Activated T-helper 2 cell treated with anti-CD3 and anti-CD28 coated beads, Interferon-gamma antibody, Interleukin-2, Interleukin-4, amounts not matched to agents 10 μg/mL and 5 μg/mL and 100 μg/mL, durations not matched to agents 14 hours and 24 hours and 36 hours (primary cell): ENCODE measurements at regions not wholly inside any gene's neighbourhood (a gene's known extent, or its start where the extent isn't known, plus 50 kb on each side); places are given as distances from the start of the nearest gene placed in this dataset.

Experiments used
- DNase-seq: peaks from one replicate; pipeline ENCODE4 v3.0.0; 2021; ENCODE audit warnings: low spot score
- H3K27ac Mint-ChIP-seq: one replicate; pipeline ENCODE4 v1.8.0; 2021; ENCODE audit warnings: mixed read lengths
- H3K27me3 Mint-ChIP-seq: one replicate; pipeline ENCODE4 v1.8.0; 2021; ENCODE audit warnings: low read depth, mixed read lengths
- H3K36me3 Mint-ChIP-seq: one replicate; pipeline ENCODE4 v1.8.0; 2021; ENCODE audit warnings: low read depth, mixed read lengths
- H3K4me1 Mint-ChIP-seq: one replicate; pipeline ENCODE4 v1.8.0; 2021; ENCODE audit warnings: low read depth, mixed read lengths
- H3K4me3 Mint-ChIP-seq: one replicate; pipeline ENCODE4 v1.8.0; 2021; ENCODE audit warnings: low read depth, mild to moderate bottlenecking, moderate library complexity, mixed read lengths
- H3K9me3 Mint-ChIP-seq: one replicate; pipeline ENCODE4 v1.8.0; 2021; ENCODE audit warnings: mixed read lengths
- intact Hi-C: fragments of 100-400 bp; cut with micrococcal nuclease; formaldehyde crosslinking; loops from one replicate; pipeline ENCODE4 v1.15.1; 2023

DNA sequence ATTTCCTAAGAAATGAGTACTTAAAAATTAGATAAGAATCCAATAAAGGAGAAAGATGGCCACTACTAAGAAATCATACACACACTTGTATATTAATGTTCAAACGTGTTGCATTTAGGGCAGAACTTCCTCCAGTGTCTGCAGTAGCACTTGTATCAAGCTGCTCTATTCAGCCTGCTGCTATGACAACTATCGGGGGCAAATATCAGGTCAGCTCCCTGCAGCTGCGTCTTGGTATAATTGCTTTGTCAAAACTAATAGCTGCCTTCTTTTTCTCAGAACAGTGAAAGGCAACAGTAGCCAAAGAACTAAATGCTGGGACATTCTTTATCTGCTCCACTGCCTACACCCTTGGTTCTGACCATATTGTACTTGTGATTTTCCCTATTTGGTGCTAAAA lies 300.7 kb downstream of the NOL4 start:
- peaks cover 3% of the 10 kb centered on the region for H3K9me3 Mint-ChIP-seq
- DNase-seq, result no peak
- intact Hi-C loops, result no loop called here
- H3K4me1 Mint-ChIP-seq, result no peaks in the 10 kb centered on the region
- H3K27me3 Mint-ChIP-seq, result no peaks in the 10 kb centered on the region
- H3K4me3 Mint-ChIP-seq, result no peak overlapping the region
- H3K27ac Mint-ChIP-seq, result no peak overlapping the region
- H3K36me3 Mint-ChIP-seq, result no peaks in the 10 kb centered on the region

DNA sequence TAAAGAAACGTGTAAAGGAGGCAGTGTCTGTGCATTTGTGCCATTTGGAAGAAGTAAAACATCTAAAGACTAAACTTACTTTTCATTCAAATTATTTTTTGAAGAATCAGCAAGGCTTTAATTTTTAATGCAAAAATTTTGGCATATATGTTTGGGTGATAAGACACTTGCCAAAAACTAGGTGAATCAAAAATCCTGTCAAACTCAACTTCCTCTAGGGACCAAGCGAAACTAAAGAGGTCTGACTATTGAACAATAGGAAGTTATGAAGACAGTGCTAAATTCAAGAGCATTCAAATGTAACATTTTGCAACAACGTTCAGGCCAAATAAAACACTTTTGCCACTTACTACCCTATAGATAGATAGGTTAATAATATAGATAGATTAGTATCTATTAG lies 306.1 kb downstream of the NOL4 start:
- H3K27ac Mint-ChIP-seq, result no peak overlapping the region
- intact Hi-C loops, result no loop called here
- H3K27me3 Mint-ChIP-seq, result no peaks in the 10 kb centered on the region
- peaks cover 15% of the 10 kb centered on the region for H3K9me3 Mint-ChIP-seq
- no peak for DNase-seq
- H3K36me3 Mint-ChIP-seq, result no peaks in the 10 kb centered on the region
- no peak overlapping the region for H3K4me3 Mint-ChIP-seq
- no peaks in the 10 kb centered on the region for H3K4me1 Mint-ChIP-seq

DNA sequence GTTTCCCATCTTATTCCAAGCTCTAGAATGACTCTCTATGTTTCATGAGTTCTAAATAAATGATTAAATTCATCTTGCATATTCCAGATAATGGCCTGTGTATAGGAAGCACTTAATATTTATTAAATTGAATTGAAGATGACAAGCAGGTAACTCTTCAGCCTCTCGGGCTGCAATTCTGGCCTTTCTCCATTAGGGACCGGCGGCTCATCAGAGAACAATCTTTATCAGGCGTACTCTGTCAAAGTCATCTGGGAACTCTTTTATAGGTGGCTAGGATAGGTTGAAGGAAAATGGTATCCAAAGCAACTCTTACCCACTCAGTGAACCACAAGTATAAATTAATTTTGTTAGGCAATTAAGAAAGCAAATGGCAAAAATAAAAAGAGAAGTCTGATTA lies 308.5 kb downstream of the NOL4 start:
- Mint-ChIP-seq H3K27me3 (no peaks in the 10 kb centered on the region), H3K36me3 (no peaks in the 10 kb centered on the region)
- intact Hi-C loops, result no loop called here

DNA sequence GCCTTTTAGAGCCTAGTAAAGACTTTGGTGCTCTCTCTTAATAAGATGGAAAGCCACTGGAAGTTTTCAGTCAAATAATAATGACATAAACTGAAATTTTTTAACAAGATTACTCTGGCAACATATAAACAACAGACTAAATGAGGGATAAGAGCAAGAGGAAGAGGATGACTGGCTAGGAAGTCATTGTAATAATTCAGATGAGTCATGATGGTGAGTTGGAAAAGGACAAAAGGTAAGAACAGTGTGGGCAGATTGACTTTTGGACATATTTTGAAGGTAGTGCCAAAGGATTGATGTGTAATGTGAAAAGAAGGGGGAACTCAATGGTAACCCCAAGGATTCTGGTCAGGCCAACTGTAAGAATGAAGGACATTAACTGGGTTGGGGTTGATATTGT lies 310.3 kb downstream of the NOL4 start:
- no peak overlapping the region for H3K27ac Mint-ChIP-seq
- no peaks in the 10 kb centered on the region for H3K36me3 Mint-ChIP-seq
- no peak for DNase-seq
- no peaks in the 10 kb centered on the region for H3K4me1 Mint-ChIP-seq
- no peaks in the 10 kb centered on the region for H3K27me3 Mint-ChIP-seq
- intact Hi-C loops, result no loop called here
- H3K4me3 Mint-ChIP-seq, result no peak overlapping the region
- peaks cover 30% of the 10 kb centered on the region for H3K9me3 Mint-ChIP-seq

More for the DNA sequence above, 308.5 kb downstream of the NOL4 start:
- H3K27ac Mint-ChIP-seq, result no peak overlapping the region
- H3K4me3 Mint-ChIP-seq, result no peak overlapping the region
- no peak for DNase-seq
- peaks cover 22% of the 10 kb centered on the region for H3K9me3 Mint-ChIP-seq
- H3K4me1 Mint-ChIP-seq, result no peaks in the 10 kb centered on the region

DNA sequence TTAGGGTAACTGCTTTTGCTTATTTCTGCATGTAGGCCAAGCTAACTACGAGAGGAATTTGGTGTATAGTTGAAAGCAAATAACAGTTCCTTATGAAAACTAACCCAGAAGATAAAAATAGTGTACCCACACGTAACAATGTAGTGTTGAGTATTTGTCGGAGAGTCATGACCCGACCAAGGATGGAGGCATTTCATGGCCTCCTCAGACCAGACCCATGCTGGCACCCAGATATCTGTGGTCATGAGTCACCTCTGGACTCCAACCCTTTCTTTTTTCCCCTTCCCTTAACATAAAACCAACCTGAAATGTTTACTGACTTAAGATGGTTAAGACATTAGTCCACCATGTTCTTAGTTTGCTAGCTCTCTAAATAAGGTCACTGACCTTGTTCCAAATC lies 318.7 kb downstream of the NOL4 start:
- Mint-ChIP-seq H3K27me3 (no peaks in the 10 kb centered on the region), H3K4me3 (no peak overlapping the region), H3K4me1 (no peaks in the 10 kb centered on the region), H3K9me3 (peaks cover 53% of the 10 kb centered on the region), H3K36me3 (no peaks in the 10 kb centered on the region), H3K27ac (no peak overlapping the region)
- intact Hi-C loops, result no loop called here
- DNase-seq, result no peak

DNA sequence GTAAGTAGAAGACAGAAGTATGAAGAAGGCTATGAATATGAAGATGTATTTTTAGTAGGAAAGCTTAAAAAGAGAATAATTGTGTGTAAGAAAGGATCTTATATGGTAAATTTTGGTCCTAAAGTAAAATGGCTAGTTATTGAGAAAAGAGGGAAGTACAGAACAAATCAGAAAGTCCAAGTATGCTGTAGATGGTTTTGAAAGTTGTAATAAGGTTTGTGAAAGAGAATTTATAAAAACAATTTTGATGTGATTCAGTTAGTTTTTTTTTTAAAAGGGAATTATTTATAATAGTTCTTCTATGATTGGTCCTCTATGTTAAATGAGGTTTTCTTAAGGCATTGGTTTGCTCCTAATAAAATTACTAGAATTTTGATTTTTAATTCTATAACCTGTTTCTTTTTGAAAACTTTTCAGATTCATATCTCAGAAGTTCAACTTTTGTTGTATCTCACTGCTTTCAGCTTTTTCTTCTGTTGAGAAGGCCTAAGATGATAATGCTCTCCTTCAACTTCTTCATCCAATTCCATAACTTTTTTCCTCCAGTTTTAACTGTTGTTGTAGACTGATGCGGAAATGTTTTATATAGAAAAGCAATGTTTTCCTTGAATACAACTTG lies 322.7 kb downstream of the NOL4 start:
- H3K4me3 Mint-ChIP-seq, result no peak overlapping the region
- H3K27me3 Mint-ChIP-seq, result no peaks in the 10 kb centered on the region
- peaks cover 60% of the 10 kb centered on the region for H3K9me3 Mint-ChIP-seq
- H3K36me3 Mint-ChIP-seq, result no peaks in the 10 kb centered on the region
- intact Hi-C loops, result no loop called here
- no peak overlapping the region for H3K27ac Mint-ChIP-seq
- H3K4me1 Mint-ChIP-seq, result no peaks in the 10 kb centered on the region
- DNase-seq, result no peak

DNA sequence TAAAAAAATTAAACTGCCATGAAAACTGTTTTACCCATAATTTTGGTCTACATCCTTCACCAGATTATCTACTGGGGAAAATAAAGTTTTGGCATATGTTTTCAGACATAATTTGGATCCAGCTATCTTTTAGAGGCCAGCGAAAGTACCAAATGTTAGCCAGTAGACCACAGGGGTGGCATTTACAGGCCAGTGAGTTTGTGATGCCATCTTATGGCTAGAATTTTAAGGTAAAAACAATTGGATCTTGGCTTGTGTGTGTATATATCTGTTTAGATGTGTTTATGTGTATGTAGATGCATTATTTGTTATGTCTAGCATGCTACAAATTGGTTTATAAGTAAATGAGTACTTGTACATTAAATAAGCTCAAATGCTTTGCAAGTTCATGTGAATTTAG lies 322.6 kb downstream of the ASXL3 start:
- intact Hi-C loops, result no loop called here
- H3K27me3 Mint-ChIP-seq, result no peaks in the 10 kb centered on the region
- H3K36me3 Mint-ChIP-seq, result no peaks in the 10 kb centered on the region
- H3K4me1 Mint-ChIP-seq, result no peaks in the 10 kb centered on the region
- DNase-seq, result no peak
- H3K9me3 Mint-ChIP-seq, result peaks cover 61% of the 10 kb centered on the region
- no peak overlapping the region for H3K27ac Mint-ChIP-seq
- H3K4me3 Mint-ChIP-seq, result no peak overlapping the region

DNA sequence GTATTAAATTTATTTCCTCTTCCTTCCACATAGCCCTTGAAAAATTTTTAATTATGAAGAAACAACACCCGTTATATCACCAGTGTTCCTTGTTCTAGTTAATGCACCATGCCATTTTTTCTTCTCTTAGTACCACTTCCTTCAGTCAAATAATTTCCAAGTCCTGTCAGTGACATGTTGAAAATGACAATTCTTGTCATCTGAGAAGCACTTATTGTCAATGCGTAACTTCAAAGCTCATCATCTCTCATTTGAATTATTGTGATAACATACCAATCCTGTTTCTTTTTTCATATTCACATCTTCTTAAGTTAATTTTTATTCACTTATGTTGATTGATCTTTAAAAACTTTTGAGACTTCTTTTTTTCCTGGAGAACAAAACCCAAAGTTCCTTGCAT lies 320.4 kb downstream of the ASXL3 start:
- no peaks in the 10 kb centered on the region for H3K36me3 Mint-ChIP-seq
- intact Hi-C loops, result no loop called here
- no peaks in the 10 kb centered on the region for H3K4me1 Mint-ChIP-seq
- H3K4me3 Mint-ChIP-seq, result no peak overlapping the region
- no peak overlapping the region for H3K27ac Mint-ChIP-seq
- H3K27me3 Mint-ChIP-seq, result no peaks in the 10 kb centered on the region
- peaks cover 45% of the 10 kb centered on the region for H3K9me3 Mint-ChIP-seq
- DNase-seq, result no peak

DNA sequence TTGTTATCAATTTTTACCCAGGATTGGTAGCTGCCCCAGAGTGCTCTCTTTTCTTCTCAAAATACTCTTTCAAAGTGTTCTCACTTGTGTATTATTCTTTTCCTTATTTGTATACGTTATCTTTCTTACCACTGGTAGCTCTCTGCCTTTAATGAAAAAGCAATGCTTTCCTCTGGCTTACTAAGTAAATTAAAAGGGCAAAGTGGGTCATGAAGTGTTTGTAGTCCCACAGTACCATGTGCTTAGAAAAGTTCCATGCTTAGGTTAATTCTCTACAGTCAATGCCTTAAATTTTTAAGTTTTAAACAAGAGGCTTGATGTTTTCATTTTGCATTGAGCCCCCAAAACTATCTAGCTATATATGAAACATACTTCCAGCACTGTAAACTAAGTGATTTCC lies 300.2 kb downstream of the ASXL3 start:
- DNase-seq, result no peak
- Mint-ChIP-seq H3K36me3 (no peaks in the 10 kb centered on the region), H3K4me1 (no peaks in the 10 kb centered on the region), H3K27ac (no peak overlapping the region), H3K4me3 (no peak overlapping the region), H3K27me3 (no peaks in the 10 kb centered on the region), H3K9me3 (peaks cover 28% of the 10 kb centered on the region)
- intact Hi-C loops, result no loop called here

DNA sequence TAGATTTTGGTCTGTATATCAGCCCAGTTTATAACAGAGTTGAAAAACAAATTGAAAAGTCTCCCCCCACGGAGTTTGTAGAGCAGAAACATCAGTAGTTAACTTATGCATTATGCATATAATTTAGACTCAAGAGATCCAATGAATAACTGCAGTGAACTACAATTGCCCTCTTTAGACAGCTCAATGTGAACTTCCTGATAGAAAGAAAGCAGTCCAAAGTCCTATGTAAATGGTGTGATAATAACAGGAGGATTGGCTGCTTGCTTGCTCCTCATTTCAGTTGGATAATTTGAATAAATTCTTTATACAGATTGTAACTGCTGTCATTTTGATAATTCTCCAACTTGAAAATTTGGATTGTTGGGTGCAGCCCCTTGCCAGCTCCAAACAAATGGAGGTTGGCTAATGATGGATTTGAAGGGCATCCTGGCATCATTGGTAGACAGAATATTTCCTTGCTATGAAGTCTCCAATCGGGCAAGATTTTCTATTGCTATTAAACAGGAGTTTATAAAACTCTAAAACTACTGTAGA lies 297.1 kb downstream of the ASXL3 start:
- H3K36me3 Mint-ChIP-seq, result no peaks in the 10 kb centered on the region
- no peaks in the 10 kb centered on the region for H3K4me1 Mint-ChIP-seq
- intact Hi-C loops, result no loop called here
- no peak overlapping the region for H3K4me3 Mint-ChIP-seq
- no peak for DNase-seq
- H3K27me3 Mint-ChIP-seq, result no peaks in the 10 kb centered on the region
- H3K9me3 Mint-ChIP-seq, result peaks cover 18% of the 10 kb centered on the region
- H3K27ac Mint-ChIP-seq, result no peak overlapping the region

DNA sequence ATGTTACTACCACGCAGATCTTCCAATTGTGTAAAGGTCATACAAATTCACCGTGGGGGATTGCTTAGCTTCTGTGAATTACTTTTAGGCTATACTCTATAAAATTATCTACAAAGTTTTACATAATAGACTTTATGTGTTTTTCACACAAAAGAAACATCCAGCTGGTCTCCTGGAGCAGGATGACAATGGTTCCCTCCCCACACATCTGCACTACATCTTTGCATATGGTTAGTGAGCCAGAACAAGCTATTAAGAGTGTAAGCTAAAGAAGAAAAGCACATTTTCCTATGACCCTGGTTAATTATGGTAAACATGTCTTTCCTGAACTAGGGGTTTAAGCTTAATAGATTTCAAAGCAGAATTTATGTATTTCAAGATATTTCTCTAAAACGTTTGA lies 295.1 kb downstream of the ASXL3 start:
- Mint-ChIP-seq H3K27me3 (no peaks in the 10 kb centered on the region), H3K9me3 (peaks cover 18% of the 10 kb centered on the region), H3K27ac (no peak overlapping the region), H3K4me3 (no peak overlapping the region), H3K36me3 (no peaks in the 10 kb centered on the region), H3K4me1 (no peaks in the 10 kb centered on the region)
- intact Hi-C loops, result no loop called here
- no peak for DNase-seq

DNA sequence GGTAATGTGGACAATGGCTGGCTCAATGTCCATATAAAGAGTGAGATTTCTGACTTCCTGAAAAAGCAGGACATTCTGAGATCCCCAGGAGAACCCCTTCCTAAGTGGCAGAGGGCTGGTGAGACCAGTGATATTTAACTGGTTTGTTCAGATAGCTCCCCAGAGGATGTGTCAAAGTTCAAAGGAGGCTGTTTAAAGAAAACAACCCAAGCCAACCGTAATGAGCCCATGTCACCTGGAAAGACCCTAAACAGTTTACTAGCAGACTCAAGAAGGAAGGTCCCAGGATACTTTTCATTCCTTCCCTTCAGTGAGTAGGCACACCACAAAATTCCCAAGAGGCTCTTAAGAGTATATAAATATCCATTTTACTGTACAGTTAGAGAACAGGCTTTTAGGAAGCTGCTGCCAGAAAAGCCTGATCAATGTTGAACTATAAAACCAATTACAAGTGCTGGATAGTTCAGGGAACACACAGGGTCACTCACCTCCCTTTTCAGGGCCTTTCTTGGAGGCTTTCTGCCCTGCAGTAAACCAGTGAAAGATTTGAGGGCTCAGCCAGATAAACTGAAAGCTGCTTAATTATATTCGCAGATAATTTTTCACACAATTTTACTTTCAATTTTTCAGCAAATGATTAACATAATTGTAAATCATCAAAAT lies 293.5 kb downstream of the ASXL3 start:
- Mint-ChIP-seq H3K36me3 (no peaks in the 10 kb centered on the region), H3K4me1 (no peaks in the 10 kb centered on the region), H3K27me3 (no peaks in the 10 kb centered on the region), H3K4me3 (no peak overlapping the region), H3K27ac (no peak overlapping the region), H3K9me3 (peaks cover 9% of the 10 kb centered on the region)
- intact Hi-C loops, result no loop called here
- DNase-seq, result no peak

DNA sequence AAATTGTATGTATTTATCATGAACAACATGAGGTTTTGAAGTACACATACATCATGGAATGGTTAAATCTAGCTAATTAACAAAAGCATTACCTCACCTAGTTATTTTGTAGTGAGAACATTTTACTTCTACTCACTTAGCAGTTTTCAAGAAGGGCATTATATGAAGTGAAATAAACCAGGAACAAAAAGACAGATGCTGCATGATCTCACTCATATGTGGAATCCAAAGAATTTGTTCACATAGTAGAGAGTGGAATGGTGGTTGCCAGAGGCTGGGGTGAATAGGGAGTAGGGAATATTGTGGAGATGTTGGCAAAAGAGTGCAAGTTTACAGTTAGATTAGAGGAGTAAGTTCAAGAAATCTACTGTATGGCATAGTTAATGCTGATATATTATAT lies 292.0 kb downstream of the ASXL3 start:
- H3K36me3 Mint-ChIP-seq, result no peaks in the 10 kb centered on the region
- H3K4me1 Mint-ChIP-seq, result no peaks in the 10 kb centered on the region
- H3K9me3 Mint-ChIP-seq, result peaks cover 19% of the 10 kb centered on the region

More for the DNA sequence above, 292.0 kb downstream of the ASXL3 start:
- Mint-ChIP-seq H3K27ac (no peak overlapping the region), H3K27me3 (no peaks in the 10 kb centered on the region), H3K4me3 (no peak overlapping the region)
- intact Hi-C loops, result no loop called here
- DNase-seq, result no peak
